ENCODE measurements at regions not wholly inside any gene's neighbourhood (a gene's known extent, or its start where the extent isn't known, plus 50 kb on each side); places are given as distances from the start of the nearest gene placed in this dataset.
A peak's percentile ranks its signal among the peaks of the same experiment; 100 is the strongest.
"Not testable (repeated sequence)": the region's sequence is repeated elsewhere in the genome, so short reads cannot be mapped to it uniquely, and the experiment has no call there.

DNA sequence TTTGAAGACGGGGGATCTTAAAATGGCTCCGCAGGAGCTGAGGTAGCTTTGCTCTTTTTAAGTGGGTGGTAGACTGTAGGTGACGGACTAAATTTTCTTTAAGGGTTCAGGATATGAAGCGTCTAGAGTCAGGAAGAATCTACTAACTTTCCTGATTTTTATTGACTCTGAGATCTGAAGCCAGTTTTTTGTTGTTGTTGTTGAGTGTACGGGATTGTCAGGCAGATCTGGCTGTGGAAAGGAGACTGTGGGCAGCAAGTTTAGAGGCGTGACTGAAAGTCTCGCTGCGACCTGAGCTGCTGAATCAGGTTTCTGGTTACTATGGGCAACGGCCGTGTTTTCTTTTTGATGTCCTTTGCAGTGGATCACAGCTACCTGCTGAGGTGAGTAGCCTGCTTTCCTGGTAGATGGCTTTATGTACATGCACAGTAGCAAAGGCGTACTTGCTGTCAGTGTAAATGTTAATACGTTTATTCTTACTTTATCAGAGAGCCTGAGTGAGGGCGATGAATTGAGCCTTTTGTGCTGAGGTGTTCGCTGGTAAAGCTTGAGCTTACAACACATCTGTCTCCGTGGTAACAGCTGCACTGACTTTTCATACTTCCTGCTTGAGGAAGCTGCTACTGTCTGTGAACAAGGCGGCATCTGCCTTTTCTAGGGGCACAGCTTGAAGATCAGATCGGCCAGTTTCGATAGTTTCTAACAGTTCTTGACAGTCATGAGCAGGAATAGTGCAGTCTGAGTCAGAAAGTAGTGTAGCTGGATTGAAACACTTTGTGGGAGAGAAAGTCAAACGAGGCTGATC lies 193.7 kb downstream of the OTOP1 start:
- H3K27me3 ChIP-seq (ENCODE audit: low read depth, low read length); H3K9ac ChIP-seq (ENCODE audit: low read length); H3K9me3 ChIP-seq (ENCODE audit: insufficient read depth, low read length); H2AFZ ChIP-seq (ENCODE audit: low read depth, low read length); H4K20me1 ChIP-seq (ENCODE audit: insufficient read depth, low read length); H3K79me2 ChIP-seq (ENCODE audit: low read length); H3K36me3 ChIP-seq (replicated peaks; ENCODE audit: low read depth, low read length); H3K27ac ChIP-seq (ENCODE audit: low read length): not testable (repeated sequence)
- Histone ChIP-seq H3K4me1 (ENCODE audit: low read length) (peaks cover 25% of the 10 kb centered on the region), H3K4me3 (ENCODE audit: low read length) (peak overlapping the region; percentile 45), H3K4me2 (ENCODE audit: low read length) (peak overlapping the region; percentile 41)

DNA sequence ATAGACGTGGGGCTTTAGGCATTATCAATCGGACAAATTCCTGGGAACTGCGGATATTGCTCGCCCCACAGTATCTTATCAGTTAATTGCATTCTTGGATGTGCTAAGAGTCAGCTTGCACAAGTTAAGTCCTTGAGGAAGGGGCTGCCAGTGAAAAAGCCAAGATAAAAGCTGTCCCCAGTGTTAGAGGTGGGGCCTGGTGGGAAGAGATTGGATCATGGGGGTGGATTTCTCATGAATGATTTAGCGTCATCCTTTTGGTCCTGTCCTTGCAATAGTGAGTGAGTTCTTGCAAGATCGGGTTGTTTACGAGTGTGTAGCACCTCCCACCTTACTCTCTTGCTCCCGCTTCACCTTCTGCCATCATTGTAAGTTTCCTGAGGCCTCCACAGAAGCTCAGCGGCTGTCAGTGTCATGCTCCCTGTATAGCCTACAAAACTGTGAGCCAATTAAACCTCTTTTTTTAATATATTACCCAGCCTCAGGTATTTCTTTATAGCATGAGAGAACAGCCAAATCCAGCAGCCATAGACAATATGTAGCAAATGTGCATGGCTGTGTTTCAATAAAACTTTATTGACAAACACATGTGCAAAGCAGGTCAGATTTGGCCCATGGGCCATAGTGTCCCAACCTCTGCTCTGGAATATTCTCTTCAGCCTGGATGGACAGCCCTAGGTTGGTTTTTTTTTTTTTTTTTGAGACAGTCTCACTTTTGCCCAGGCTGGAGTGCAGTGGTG lies 189.2 kb downstream of the OTOP1 start:
- not testable (repeated sequence) for H3K9ac ChIP-seq (ENCODE audit: low read length); H3K79me2 ChIP-seq (ENCODE audit: low read length); H3K4me3 ChIP-seq (ENCODE audit: low read length); H4K20me1 ChIP-seq (ENCODE audit: insufficient read depth, low read length); H3K4me1 ChIP-seq (ENCODE audit: low read length); H3K27ac ChIP-seq (ENCODE audit: low read length); H3K9me3 ChIP-seq (ENCODE audit: insufficient read depth, low read length); H2AFZ ChIP-seq (ENCODE audit: low read depth, low read length); H3K4me2 ChIP-seq (ENCODE audit: low read length); H3K36me3 ChIP-seq (replicated peaks; ENCODE audit: low read depth, low read length); H3K27me3 ChIP-seq (ENCODE audit: low read depth, low read length)

DNA sequence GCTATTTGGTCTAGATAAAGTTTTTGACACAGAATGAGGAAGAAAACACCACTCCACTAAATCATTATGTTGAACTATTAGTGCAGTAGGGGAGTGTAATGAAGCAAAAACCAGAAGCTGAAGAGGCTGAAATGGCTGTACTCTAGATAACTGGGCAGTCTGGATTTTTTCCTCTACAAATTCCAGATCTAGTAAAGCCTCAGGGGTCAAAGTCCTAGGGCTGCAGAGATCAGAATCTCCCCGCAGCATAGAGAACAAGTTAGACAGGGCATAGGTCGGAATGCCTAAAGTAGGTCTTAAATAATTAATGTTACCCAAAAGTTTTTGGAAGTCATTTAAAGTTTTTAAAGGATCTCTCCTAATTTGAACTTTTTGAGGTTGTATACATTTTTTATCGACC lies 180.9 kb downstream of the OTOP1 start:
- H3K9me3 ChIP-seq (ENCODE audit: insufficient read depth, low read length); H4K20me1 ChIP-seq (ENCODE audit: insufficient read depth, low read length); H3K27ac ChIP-seq (ENCODE audit: low read length); H3K4me2 ChIP-seq (ENCODE audit: low read length); H3K27me3 ChIP-seq (ENCODE audit: low read depth, low read length); H3K79me2 ChIP-seq (ENCODE audit: low read length); H3K9ac ChIP-seq (ENCODE audit: low read length); H3K36me3 ChIP-seq (replicated peaks; ENCODE audit: low read depth, low read length); H2AFZ ChIP-seq (ENCODE audit: low read depth, low read length); H3K4me3 ChIP-seq (ENCODE audit: low read length): not testable (repeated sequence)
- H3K4me1 ChIP-seq (ENCODE audit: low read length) = peaks cover 10% of the 10 kb centered on the region

DNA sequence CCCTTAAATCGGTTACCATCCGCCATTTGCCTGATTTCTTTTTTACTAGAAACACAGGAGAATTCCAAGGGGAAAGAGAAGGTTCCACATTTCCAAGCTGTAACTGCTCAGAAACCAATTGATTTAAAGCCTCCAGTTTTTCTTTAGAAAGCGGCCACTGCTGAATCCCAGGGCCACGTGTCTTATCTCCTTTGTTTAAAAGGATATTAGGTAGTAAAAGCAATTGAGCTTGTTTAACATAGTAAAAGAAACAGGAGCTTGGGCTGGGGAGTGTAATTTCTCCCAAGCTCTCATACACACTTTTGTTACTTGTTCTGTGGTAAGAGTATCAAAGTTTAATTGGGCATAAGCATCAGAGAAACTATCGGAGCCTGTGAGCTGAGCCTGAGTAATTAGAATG lies 180.0 kb downstream of the OTOP1 start:
- H3K4me1 ChIP-seq (ENCODE audit: low read length); H3K9ac ChIP-seq (ENCODE audit: low read length); H3K4me3 ChIP-seq (ENCODE audit: low read length): not testable (repeated sequence)

DNA sequence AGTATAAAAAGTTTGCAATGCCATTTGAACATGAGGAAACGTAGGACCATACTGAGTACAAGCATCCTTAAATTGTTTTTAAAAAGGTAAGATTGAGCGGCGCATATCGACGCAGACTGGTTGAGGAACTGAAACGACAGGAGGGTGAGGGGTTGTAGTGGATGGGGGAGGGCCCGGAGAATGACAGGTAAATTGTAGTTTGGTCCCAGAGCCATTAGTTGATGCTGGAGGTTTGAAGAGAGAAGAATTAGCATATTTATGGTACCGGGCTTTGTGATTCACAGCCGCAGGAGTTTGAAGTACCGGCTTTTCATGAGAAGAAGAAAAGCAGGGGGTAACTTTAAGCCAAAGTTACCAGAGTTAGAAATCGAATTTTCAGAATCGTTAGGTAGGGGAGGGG lies 179.5 kb downstream of the OTOP1 start:
- H3K9ac ChIP-seq (ENCODE audit: low read length); H2AFZ ChIP-seq (ENCODE audit: low read depth, low read length); H3K4me3 ChIP-seq (ENCODE audit: low read length); H3K27me3 ChIP-seq (ENCODE audit: low read depth, low read length); H3K27ac ChIP-seq (ENCODE audit: low read length); H3K79me2 ChIP-seq (ENCODE audit: low read length); H3K9me3 ChIP-seq (ENCODE audit: insufficient read depth, low read length); H3K36me3 ChIP-seq (replicated peaks; ENCODE audit: low read depth, low read length); H4K20me1 ChIP-seq (ENCODE audit: insufficient read depth, low read length); H3K4me1 ChIP-seq (ENCODE audit: low read length): not testable (repeated sequence)
- H3K4me2 ChIP-seq (ENCODE audit: low read length) = peak overlapping the region; percentile 24; the same call in 1 of the 2 replicates

More for the DNA sequence above, 180.0 kb downstream of the OTOP1 start:
- not testable (repeated sequence) for H3K27ac ChIP-seq (ENCODE audit: low read length); H4K20me1 ChIP-seq (ENCODE audit: insufficient read depth, low read length); H3K4me2 ChIP-seq (ENCODE audit: low read length); H3K79me2 ChIP-seq (ENCODE audit: low read length); H3K36me3 ChIP-seq (replicated peaks; ENCODE audit: low read depth, low read length); H2AFZ ChIP-seq (ENCODE audit: low read depth, low read length); H3K9me3 ChIP-seq (ENCODE audit: insufficient read depth, low read length); H3K27me3 ChIP-seq (ENCODE audit: low read depth, low read length)

DNA sequence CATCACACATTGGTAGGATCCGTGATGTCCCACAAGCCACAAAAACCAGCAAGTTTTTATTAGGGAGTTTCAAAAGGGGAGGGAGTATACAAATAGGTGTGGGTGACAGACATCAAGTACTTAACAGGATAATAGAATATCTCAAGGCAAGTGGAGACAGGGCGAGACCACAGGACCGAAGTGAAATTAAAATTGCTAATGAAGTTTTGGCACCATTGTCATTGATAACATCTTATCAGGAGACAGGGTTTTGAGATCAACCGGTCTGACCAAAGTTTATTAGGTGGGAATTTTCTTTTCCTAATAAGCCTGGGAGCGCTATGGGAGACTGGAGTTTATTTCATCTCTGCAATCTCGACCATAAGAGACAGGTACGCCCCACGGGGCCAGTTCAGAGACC lies 178.5 kb downstream of the OTOP1 start:
- H3K27ac ChIP-seq (ENCODE audit: low read length); H3K79me2 ChIP-seq (ENCODE audit: low read length); H3K9me3 ChIP-seq (ENCODE audit: insufficient read depth, low read length); H2AFZ ChIP-seq (ENCODE audit: low read depth, low read length); H3K4me3 ChIP-seq (ENCODE audit: low read length); H3K27me3 ChIP-seq (ENCODE audit: low read depth, low read length); H3K36me3 ChIP-seq (replicated peaks; ENCODE audit: low read depth, low read length); H3K9ac ChIP-seq (ENCODE audit: low read length); H3K4me2 ChIP-seq (ENCODE audit: low read length); H3K4me1 ChIP-seq (ENCODE audit: low read length); H4K20me1 ChIP-seq (ENCODE audit: insufficient read depth, low read length): not testable (repeated sequence)

DNA sequence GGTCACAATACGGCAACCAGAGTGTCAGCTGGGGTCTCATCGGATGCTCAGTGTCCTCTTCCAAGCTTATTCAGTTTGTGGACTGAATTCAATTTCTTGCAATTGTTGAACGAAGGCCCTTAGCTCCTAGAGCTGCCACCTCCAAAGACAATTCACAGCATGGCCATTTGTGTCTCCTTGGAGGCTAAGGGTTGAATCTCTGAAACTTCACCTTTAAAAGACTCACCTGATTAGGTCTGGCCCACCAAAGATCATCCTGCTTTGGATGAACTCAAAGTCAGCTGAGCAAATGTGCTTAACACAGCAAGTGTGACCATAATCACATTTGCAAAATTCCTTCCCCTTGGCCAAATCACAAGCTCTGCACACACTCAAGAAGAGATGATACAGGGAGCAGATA lies 175.9 kb downstream of the OTOP1 start:
- not testable (repeated sequence) for H3K79me2 ChIP-seq (ENCODE audit: low read length); H3K4me2 ChIP-seq (ENCODE audit: low read length); H3K4me3 ChIP-seq (ENCODE audit: low read length); H4K20me1 ChIP-seq (ENCODE audit: insufficient read depth, low read length); H3K36me3 ChIP-seq (replicated peaks; ENCODE audit: low read depth, low read length); H3K4me1 ChIP-seq (ENCODE audit: low read length); H3K9ac ChIP-seq (ENCODE audit: low read length); H3K27me3 ChIP-seq (ENCODE audit: low read depth, low read length); H2AFZ ChIP-seq (ENCODE audit: low read depth, low read length); H3K9me3 ChIP-seq (ENCODE audit: insufficient read depth, low read length); H3K27ac ChIP-seq (ENCODE audit: low read length)

DNA sequence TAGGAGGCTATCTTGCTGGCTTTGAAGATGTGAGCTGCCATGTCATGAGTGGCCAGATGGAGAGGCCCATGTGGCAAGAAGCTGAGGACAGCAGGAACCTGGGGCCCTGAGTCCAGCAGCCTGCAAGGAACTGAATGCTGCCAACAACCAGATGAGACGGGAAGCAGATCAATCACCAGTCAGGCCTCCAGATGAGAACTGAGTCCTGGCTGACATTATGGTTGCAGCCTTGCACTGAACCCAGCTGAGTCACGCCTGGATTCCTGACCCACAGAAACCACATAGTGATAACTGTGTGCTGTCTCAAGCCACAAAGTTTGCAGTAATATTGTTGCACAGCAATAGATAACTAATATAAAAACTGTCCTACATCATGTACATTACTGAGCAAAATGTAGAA lies 173.8 kb downstream of the OTOP1 start:
- not testable (repeated sequence) for H3K79me2 ChIP-seq (ENCODE audit: low read length); H3K36me3 ChIP-seq (replicated peaks; ENCODE audit: low read depth, low read length); H3K4me1 ChIP-seq (ENCODE audit: low read length); H3K9me3 ChIP-seq (ENCODE audit: insufficient read depth, low read length); H4K20me1 ChIP-seq (ENCODE audit: insufficient read depth, low read length); H3K27me3 ChIP-seq (ENCODE audit: low read depth, low read length); H3K4me2 ChIP-seq (ENCODE audit: low read length); H3K27ac ChIP-seq (ENCODE audit: low read length); H3K9ac ChIP-seq (ENCODE audit: low read length); H3K4me3 ChIP-seq (ENCODE audit: low read length); H2AFZ ChIP-seq (ENCODE audit: low read depth, low read length)

DNA sequence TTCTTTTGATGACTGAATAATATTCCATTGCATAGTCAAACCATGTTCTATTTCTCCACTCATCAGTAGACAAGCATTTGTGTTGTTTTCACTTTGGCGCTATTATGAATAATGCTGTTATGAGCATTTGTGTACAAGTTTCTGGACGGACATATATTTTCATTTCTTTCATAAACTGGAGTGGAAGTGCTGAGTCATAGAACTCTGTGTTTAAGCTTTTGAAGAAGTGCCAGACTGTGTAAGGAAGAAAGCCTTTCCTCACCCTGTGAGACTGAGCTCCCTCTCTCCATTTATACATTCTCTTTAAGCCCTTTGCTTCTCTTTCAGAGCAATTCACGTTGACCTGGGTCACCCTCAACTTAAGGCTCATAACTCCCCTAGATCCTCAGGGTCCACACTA lies 169.5 kb downstream of the OTOP1 start:
- H3K9me3 ChIP-seq (ENCODE audit: insufficient read depth, low read length); H2AFZ ChIP-seq (ENCODE audit: low read depth, low read length); H3K79me2 ChIP-seq (ENCODE audit: low read length); H4K20me1 ChIP-seq (ENCODE audit: insufficient read depth, low read length); H3K4me2 ChIP-seq (ENCODE audit: low read length); H3K27ac ChIP-seq (ENCODE audit: low read length); H3K36me3 ChIP-seq (replicated peaks; ENCODE audit: low read depth, low read length); H3K4me1 ChIP-seq (ENCODE audit: low read length); H3K27me3 ChIP-seq (ENCODE audit: low read depth, low read length); H3K9ac ChIP-seq (ENCODE audit: low read length); H3K4me3 ChIP-seq (ENCODE audit: low read length): not testable (repeated sequence)

All from OCI-LY3 (cell line).